Stimulated activated CD4-positive, alpha-beta T cell treated with anti-CD3 and anti-CD28 coated beads, TNF-alpha, amount 100 ng/mL, for 4 hours (primary cell): ENCODE measurements at regions not wholly inside any gene's neighbourhood (a gene's known extent, or its start where the extent isn't known, plus 50 kb on each side); places are given as distances from the start of the nearest gene placed in this dataset.

Experiments
- DNase-seq, 3 experiments: peaks; one replicate each; pipeline ENCODE4 v3.0.0-alpha.2; 2020; ENCODE audit warnings: low read depth in 3 of 3

DNA sequence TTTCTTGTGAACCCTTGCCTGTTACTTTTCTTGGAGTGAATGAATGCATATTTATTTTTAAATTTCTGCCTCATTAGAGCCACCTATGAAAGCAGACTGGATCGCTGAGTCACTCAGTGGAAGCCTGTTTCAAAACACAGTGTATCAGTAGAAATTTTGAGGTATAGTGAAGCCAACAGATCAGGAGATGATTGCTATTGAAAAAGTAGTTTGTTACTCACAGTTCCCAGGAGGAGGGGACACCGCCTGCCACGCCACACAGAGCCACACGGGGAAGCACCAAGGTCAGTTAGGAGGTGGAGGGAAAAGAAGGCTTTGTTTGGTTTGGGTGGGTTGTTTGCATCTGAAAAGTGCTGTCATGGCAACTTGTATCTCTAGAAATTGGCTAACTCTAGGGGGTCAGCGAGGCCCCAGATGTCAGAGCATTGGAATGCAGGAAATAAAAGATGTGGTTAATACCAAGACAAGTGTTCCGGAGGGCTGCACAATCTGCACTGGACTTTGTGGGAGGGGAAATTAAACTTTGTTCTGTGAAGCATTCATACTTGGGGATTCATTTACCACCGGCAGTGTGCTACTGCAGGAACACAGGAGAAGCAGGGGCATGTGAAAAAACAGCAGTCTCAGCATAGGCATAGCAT lies 106.4 kb upstream of the SDK1 start:
- no peak for DNase-seq

DNA sequence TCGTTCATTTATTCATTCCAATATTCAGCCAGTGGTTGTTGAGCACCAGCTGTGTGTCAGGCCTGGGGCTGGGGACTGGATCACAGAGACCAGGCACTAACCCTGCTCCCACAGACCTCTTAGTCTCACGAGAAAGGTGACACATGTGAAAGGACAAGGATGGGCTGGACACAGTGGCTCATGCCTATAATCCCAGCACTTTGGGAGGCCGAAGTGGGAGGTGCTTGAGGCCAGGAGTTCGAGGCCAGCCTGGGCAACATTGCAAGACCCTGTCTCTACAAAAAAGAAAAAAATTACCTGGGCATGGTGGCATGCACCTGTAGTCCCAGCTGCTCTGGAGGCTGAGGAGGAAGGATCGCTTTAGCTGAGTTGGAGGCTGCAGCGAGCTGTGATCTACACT lies 105.9 kb upstream of the SDK1 start:
- no peak for DNase-seq

DNA sequence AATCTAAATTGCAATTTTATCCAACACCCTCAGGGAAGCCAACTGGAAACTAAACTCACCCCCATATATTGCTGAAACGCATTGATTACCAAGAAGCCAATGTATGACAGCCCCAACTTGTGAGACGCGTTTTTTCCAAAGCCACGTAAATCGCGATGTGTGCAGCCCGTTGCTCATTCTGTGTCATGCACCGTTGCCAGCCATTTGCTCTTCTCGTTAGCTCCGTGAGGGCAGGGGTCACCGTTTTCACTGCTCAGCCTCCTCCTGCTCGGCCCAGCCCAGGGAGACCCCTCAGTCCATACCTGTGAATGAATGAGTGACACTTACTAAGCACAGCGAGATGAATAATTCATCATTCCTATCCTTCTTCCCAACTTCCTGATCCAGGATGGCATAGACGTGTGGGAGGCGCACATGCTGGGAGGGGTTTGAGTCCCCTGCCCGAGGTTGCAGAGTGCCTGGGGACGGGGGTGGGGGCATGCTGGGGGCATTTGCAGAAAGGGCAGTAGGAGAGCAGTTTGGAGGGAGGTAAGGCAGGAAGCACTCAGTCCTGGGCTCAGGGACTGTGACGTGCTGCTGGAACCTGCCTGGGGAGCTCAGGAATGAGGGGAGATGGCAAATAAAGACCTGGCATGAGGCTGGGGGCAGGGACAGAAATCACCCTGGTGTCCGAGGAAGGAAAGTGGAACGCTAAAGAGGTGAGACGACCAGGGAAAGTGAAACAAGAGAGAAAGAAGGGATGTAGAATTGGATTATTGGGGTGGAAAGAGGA lies 104.2 kb upstream of the SDK1 start:
- DNase-seq = no peak

DNA sequence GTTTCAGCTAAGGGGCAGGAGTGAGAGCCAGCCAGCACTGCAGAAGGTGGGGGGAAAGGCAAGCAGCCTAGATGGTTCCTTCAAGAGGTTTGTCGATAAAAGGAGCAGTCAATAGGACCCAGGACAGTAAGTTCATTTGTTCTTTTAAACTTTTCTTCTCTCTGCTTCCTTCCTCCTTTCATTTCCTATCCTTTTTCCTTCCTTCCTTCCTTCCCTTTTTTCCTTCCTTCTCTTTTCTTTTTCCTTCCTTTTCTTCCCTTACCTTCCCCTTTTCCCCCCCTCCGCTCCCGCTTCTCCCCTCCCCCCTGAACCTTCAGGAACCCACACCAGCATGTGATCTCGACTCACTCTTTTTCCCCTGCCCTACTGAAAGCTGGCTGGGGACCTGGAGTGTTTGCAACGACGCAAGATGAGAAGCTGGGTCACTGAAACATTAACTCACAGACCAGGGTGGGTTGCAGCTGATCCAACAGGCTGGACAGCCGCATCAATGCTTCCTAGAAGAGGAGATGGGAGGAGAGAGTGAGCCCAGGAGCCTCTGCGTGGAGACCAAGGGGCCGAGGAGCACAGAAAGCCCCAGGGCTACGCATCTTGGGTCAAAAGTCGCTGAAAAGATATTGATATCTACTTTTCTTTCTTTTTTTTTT lies 103.4 kb upstream of the SDK1 start:
- no peak for DNase-seq

DNA sequence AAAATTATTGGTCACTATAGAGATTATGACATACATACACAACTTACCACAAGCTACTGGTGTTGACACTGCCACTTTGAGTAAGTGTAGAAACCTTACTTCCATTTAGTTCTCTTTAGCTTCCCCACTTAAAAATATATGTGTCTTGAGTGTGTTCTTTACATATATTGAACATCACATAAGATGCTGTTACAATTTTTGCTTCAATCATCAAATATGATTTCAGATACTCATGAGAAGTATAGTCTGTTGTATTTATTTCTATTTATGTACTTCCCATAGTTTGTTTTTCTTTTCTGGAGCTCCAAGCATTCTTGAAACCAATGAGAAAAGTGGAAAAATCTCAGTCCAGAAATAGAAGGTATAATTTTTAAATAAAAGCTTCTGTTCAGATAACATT lies 102.7 kb upstream of the SDK1 start:
- DNase-seq = no peak

DNA sequence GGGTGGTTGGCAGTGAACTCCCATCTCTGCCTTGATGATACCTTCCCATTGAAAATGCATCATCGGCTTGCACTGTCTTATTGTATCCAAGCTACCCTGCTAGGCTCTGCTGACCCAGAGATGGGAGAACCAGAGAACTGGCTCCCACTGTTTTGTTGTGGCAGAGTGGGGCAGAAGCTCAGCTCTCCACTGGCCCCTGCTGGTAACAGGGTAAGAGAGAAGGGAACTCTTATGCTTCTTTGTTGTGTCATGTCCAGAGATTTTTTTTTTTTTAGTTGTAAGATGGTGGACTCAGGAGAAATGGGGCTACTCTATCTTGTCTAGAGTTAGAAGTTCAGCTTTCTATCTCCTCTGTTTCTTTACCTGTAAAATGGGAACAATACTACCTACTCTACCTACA lies 100.5 kb upstream of the SDK1 start:
- no peak for DNase-seq

DNA sequence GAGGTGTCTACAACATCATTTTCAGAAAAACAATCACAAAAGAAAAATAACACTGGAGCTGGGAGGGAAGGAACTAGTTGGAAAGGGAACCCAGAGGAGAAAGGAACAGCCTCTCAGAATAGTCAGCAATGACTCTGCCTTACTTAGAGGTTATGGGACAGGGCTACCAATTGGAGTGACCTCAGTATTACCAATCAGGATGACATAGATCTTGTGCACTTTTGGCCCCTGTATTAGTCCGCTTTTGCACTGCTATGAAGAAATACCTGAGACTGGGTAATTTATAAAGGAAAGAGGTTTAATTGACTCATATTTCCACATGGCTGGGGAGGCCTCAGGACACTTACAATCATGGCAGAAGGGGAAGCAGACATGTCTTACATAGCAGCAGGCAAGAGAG lies 99.7 kb upstream of the SDK1 start:
- no peak for DNase-seq

DNA sequence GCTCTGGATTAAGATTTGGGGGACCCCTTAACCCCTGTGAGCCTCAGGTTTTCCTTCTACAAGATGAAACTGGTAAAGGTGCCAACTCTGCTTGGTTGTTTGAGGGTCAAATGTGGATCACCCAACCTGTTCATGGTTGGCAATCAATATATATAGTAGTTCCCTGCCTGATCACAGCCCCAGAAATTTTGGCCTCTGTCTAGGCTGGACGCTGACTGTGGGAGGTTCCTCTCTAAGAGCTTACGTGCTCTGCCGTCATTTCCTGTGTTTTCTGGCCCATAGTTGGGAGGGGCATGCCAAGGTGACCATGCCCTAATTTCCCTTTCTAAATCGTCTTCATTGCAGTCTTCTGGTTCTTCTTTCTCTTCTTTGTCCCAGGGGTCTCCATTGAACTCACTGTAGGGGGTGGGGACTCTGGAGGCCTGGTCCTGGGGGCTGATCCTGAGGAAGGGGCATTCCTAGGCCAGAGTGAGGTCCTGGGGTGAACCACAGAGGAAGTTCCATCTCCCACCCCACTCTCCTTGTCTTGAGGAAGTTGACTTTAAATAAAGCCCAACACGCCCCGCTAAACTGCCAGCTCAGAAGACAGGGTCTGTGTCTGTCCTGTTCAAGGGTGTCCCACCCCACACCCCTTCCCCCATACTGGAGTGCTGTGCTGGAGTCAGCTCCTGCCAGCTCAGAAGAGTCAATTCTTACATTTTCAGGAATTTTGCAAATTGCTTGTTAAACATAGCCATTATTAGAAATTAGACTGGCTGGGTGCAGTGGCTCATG lies 98.9 kb upstream of the SDK1 start:
- DNase-seq = no peak

DNA sequence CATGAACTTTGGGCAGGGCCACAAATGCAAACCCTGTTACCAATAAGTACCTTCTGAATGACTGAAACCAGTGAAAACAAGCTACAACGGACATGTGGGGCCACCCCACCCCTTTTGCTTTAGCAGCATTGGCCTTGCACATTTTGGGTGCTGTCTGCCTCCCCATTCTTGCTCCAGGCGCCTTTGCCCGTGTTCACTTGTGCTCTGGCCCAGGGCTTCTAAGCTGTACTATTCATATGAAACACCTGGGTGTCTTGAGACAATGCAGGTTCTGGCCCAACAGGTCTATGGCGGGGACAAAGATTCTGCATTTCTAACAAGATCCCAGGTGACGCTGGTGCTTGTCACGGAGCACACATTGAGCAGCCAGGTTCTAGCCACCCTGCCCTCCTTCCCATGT lies 96.5 kb upstream of the SDK1 start:
- no peak for DNase-seq

DNA sequence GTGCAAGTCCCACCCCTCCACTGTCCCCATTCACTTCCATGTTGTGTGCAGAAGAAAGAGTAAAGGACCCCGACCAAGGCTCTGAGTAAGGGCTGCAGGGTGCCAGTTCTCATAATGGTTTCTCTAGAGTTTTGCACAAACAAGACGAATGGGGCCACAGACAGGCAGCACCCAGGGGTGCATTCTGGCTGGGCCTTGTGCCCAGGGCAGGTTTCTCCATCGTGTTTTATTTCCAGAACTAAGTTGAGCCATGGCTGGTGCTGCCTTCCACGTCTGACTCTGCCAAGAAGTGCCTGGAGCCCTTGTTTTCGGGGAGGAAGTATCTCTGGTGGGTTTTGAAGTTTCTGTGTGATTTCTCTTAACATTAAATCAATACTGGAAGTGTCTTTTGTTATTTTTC lies 95.0 kb upstream of the SDK1 start:
- DNase-seq = no peak

DNA sequence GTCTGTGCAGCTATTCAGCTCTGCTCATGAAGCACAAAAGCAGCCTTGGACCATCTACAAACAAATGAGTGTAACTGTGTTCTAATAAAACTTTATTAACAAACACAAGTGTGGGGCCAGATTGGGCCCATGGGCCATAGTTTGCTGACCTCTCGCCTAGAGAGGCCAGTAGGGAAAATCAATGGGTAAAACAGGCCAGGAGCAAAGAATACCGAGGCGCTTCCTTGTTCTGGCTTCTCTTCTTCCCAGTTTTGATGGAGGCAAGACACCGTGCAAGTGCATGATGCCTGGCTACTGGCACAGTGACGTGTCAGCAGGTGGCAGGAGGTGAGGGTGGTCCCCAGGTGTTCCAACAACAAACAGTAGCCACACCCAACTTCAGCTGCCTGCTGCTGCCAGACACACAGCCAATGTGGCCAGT lies 94.3 kb upstream of the SDK1 start:
- DNase-seq = no peak

DNA sequence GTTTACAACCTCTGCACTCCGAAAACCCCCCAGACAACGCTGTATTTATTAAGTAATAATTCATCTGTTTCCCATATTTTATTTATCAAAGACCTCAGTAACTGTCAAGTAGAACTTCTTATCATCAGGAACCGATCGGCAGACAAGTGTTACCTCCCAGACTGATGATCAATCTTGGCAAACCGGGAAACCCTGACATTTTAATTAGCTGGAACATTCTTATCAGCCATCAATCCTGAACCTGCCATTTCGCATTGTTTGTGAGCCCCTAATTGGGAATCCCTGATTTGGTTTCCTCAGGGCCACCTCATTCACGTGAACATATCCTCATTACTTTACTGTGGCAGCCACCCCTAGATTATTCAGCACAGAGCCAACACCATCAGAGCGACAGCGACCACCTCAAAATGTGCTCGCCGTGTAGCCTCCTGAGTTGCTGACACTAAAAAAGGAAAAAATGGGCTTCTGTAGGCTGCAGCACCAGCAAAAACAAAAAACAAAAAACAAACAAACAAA lies 93.6 kb upstream of the SDK1 start:
- no peak for DNase-seq

DNA sequence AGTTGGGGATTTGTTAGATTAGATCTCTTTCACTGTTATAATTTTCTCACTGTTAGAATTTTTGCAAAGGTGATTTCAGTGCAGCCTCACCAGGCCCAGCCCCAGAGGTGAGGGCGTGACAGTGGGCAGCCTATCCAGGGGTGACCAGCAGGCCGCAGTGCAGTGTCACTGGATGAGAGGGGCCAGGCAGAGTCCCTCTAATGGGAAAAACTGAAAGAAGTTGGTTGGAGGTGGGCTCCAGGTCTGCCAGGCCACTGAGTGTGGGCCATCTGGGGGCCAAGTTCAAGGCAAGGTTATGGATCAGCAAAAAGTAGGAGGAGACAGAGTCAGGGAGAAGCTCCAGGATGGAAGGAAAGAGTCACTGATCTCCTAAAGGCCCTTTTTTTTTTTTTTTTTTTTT lies 90.5 kb upstream of the SDK1 start:
- DNase-seq = no peak

DNA sequence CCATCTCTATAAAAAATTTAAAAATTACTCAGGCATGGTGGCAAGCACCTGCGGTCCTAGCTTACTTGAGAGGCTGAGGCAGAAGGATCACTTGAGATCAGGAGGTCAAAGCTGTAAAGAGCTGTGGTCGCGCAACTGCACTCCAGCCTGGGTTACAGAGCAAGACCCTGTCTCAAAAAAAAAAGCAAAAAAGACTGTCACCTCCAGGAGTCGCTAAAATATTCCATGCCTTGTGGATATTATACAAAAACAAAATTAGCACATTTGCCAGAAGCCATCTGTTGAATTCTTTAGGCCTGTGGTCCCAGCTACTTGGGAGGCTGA lies 87.0 kb upstream of the SDK1 start:
- no peak for DNase-seq

DNA sequence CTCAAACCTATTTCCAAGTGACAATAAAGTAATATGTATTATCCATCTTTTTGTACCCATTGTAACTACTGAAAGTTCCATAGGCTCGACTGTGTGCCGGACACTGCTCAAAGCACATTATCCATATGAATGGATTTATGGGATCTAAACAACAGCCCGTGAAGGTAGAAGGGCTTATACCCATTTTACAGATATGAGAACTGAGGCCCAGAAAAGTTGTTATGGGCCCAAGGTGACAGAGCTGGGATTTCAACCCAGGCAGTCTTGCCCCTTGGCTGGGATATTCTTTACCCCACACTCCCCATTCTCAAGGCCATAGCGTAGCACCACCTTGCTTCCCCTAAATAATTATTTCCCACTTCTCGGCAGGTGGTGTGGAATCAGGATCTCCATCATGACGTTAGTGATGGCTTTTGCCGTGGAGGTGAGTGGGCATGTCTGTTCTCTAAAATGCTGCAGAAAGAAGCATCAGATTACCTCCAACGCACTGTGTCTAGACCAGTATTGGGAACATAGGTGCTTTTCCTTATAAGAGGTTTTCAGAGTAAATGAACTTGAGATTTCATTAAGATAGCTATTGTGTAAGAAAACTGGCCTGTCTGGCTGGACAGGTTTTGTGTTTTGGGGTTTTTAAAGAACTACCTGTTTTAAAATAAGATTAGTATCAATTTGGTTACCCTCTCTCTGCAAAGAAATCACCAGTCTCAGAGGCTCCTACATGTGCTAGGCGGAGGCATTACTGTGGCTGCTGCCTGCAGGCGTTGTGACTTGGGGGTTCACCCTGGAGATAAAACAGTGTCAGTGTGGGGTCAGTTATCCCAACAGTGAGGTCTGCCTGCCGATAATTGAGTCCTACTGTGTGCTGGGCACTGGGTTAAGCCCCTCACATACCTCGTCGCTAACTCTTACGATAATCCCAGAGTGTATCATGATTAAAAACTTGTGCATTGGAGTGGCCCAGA lies 85.1 kb upstream of the SDK1 start:
- no peak for DNase-seq

DNA sequence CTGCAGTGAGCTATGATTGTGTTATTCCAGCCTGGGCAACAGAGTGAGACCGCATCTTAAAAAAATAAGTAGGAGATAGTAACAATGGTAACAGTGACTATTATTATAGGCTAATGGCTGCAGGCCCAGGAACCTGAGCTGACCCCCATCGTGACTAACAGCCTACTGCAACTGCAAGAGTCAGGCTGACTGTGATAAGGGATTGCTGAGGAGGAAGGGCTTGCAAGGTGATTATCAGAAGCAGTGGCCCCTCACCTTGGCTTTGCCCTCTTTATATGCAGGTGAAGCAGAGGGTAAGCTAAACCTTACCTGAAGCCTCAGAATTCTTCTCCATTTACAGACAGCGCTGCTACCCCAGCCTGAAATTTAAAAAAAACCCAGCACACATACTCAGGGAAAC lies 83.9 kb upstream of the SDK1 start:
- no peak for DNase-seq

DNA sequence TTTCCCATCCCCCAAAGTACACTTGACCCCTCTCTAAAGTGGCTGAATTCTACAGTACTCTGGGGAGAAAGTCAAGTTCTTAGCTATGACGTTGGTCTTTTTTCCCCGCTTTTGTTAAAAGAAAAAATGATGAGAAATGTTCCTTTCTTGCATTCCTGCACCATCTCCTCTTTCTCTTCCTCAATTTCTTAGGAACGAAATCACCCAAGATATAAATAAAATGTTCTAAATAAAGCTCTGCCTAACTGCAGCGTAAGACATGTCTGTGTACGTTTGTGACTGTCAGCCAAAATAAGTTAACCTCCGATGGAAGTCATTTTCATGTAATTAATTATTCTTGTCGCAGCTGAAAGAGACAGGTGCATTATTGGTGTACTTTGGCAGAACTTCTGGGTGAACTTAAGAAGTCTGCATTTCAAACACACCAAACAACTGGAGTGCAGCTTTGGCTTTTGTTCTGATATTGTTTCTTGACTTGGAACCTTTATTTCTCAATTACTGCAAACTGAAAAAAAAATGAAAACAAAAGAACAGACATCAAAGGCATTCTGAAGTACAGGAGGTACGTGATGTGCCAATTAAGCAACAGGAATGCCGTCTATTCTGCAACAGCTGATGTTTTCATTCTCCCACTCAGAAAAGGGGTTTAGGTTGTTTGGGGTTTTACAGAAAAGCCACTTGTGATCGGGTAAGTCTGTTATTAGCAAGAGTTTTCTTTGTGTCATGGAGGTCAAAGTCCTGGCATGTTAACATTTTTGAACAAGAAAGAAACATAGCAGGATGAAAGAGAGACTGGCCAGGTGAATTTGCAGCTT lies 82.4 kb upstream of the SDK1 start:
- no peak for DNase-seq

DNA sequence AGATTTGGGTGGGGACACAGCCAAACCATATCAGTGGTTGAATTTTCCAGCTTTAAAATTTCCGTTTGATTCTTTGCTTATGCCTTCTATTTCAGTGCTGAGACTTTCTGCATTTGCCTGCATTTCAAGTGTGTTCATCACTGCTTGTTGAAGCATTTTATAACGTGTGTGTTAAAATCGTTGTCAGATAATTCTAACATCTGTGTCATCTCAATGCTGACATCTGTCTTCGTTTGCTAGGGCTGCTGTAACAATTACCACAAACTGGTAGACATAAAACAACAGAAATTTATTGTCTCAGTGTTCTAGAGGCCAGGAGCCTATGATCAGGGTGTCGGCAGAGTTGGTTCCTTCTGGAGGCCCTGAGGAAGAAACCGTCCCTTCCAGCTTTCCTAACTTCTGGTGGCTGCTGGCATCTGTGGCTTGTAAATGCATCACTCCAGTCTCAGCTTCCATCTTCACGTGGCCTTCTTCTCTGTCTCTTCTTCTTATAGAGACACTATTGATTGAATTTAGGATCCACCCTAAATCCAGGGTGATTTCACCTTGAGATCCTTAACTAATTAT lies 71.1 kb upstream of the SDK1 start:
- DNase-seq = no peak

DNA sequence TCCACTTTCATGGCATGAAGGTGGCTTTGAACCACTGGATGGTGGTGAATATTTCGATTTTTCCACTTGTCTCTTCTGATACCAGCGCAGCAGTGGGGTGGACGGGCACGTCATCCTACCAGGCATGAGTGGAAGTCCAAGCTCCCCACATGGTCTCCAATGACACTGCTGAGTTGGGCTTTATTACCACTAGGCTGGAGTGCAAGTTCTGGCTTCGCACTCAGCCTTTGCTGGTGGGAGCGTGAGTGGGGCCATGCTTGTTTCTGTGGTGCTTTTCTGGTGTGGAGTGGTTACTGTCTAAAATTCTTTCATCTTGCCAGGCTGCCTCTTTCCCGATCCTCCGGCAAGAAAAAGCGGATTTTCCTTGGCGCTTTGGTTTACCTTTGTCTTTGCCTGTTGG lies 70.1 kb upstream of the SDK1 start:
- DNase-seq = no peak

DNA sequence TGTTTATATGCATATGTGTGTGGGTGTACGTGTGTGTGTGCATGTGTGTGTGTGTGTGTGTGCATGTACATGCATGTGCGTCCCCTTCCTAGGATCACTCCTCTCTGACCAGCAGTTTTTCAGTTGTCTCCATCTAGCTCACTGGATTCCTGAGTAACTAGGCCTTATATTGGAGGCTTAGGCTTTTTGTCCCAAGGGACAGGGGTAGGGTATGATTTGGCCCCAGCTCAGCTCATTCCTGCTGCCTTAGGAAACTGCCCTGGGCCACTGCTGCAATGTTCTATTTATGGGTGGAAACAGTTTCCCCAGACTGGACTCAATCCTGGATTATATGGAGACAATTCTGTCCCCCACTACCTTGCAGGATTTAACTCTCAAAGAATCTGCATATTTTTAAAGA lies 68.8 kb upstream of the SDK1 start:
- no peak for DNase-seq
